ENCODE measurements at regions not wholly inside any gene's neighbourhood (a gene's known extent, or its start where the extent isn't known, plus 50 kb on each side); places are given as distances from the start of the nearest gene placed in this dataset.
"Not testable (repeated sequence)": the region's sequence is repeated elsewhere in the genome, so short reads cannot be mapped to it uniquely, and the experiment has no call there.

GRCh38 chr10:36036137-36036536, 394.0 kb upstream of the FZD8 start:
- Mint-ChIP-seq H3K27ac (no peak overlapping the region), H3K36me3 (ENCODE audit: low read depth) (no peaks in the 10 kb centered on the region), H3K27me3 (peaks cover 4% of the 10 kb centered on the region), H3K9me3 (peaks cover 4% of the 10 kb centered on the region), H3K4me1 (no peaks in the 10 kb centered on the region), H3K4me3 (no peak overlapping the region)
- ATAC-seq (replicated peaks), result no peak

DNA sequence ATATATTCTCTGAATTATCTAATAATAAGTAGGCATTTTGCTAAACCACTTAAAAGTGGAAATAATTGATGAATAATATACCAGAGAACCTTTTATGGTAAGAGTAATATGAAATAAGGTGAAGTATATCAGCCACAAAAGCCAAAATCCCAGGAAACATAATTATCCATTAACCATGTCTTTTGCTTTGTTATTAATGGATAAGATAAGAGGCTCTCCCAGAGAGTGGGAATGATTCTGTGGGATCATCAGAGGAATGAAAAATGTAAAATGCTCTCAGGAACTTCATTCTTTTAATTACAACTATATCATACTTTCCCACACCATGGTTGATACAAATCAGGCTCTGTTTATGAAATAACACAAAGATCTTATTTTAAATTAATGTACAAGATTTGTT, 391.7 kb upstream of the FZD8 start:
- Mint-ChIP-seq H3K9me3 (peaks cover 4% of the 10 kb centered on the region), H3K27me3 (peaks cover 4% of the 10 kb centered on the region), H3K4me3 (no peak overlapping the region), H3K4me1 (no peaks in the 10 kb centered on the region), H3K36me3 (ENCODE audit: low read depth) (no peaks in the 10 kb centered on the region), H3K27ac (no peak overlapping the region)
- ATAC-seq (replicated peaks), result no peak

- no peaks in the 10 kb centered on the region for H3K36me3 Mint-ChIP-seq (ENCODE audit: low read depth)
- peaks cover 7% of the 10 kb centered on the region for H3K9me3 Mint-ChIP-seq
- no peak overlapping the region for H3K4me3 Mint-ChIP-seq
- no peaks in the 10 kb centered on the region for H3K4me1 Mint-ChIP-seq
- ATAC-seq (replicated peaks), result no peak
- H3K27ac Mint-ChIP-seq, result no peak overlapping the region
- peaks cover 4% of the 10 kb centered on the region for H3K27me3 Mint-ChIP-seq
These were observed 388.4 kb upstream of the FZD8 start for GRCh38 chr10:36030516-36030915.

DNA sequence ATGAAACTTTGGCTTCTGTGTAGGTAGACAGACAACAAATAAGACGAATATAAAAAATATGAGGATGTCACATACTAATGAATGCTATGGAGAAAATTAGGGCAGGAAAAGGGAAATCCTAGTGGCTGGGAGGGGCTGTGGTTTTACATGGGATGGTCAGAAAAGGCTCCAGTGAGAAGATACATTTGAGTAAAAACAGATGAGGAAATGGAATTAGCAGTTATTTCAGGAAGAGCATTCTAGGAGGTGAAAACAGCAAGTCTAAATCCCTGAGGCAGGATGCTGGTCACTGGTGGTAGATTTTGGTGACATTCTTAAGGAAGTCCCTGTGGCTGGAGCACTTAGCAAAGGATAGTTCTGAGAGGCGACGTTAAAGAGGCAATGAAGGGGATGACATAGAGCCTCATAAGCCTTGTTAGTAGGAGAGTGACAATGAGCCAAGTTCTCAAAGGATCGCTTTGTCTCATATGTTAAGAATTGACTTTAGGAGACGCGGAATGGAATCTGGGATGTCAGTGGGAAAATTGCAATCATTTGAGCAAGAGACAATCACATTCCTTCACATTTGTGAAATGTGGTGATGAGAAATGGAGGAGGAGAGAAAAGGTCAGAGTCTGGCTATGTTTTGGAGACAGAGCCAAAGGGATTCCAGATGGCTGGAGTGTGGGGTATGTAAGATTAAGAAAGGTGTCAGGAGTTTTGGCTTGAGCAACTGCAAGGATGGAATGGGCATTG, 384.7 kb upstream of the FZD8 start:
- ATAC-seq (replicated peaks), result no peak
- Mint-ChIP-seq H3K36me3 (ENCODE audit: low read depth) (no peaks in the 10 kb centered on the region), H3K9me3 (peaks cover 11% of the 10 kb centered on the region), H3K4me1 (no peaks in the 10 kb centered on the region), H3K4me3 (no peak overlapping the region), H3K27ac (no peak overlapping the region), H3K27me3 (peaks cover 4% of the 10 kb centered on the region)

DNA sequence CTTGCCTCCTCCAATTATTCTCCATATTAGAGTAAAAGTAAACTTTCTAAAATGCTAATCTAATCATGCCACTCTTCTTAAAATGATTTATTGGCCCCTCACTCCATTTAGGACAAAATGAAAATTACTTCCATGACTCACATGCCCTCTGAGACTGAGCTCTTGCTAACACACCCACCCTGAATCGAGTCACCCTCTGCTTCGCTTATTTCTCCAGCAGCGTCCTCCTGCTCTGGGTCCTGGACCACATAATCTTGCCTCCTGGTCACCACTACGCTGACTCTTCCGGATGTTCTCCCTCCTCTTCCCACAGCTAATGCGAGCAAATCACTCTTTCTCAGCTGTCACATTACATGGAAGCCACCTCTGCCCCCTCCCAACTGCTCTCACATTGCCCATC, 384.0 kb upstream of the FZD8 start:
- Mint-ChIP-seq H3K4me3 (no peak overlapping the region), H3K27me3 (peaks cover 4% of the 10 kb centered on the region), H3K4me1 (no peaks in the 10 kb centered on the region), H3K27ac (no peak overlapping the region), H3K9me3 (peaks cover 11% of the 10 kb centered on the region), H3K36me3 (ENCODE audit: low read depth) (no peaks in the 10 kb centered on the region)
- no peak for ATAC-seq (replicated peaks)

- H3K27me3 Mint-ChIP-seq, result peaks cover 4% of the 10 kb centered on the region
- H3K36me3 Mint-ChIP-seq (ENCODE audit: low read depth), result no peaks in the 10 kb centered on the region
- ATAC-seq (replicated peaks), result peak; percentile 56
- H3K4me3 Mint-ChIP-seq, result no peak overlapping the region
- H3K27ac Mint-ChIP-seq, result no peak overlapping the region
- no peaks in the 10 kb centered on the region for H3K4me1 Mint-ChIP-seq
- H3K9me3 Mint-ChIP-seq, result peaks cover 15% of the 10 kb centered on the region
These were observed 381.8 kb upstream of the FZD8 start for GRCh38 chr10:36023939-36024338.

DNA sequence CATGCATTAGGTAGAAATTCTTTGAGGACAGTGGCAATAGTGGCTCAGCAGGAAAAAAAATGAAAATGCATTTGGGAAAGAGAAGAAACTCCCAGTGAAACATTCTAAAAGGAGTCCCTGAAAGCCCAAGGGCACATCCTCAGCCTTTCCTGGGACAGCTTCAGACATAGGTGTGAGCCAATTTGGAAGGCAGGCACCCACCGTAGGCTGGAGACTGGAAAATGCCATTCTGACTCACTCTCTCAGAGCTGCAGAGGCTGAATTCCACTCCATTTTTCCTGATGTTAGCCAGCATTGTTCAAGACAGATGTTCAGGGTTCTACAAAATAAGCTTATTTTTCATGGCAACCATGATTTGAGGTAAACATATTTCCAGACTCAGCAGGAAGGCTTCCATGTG, 379.0 kb upstream of the FZD8 start:
- Mint-ChIP-seq H3K9me3 (peaks cover 8% of the 10 kb centered on the region), H3K4me3 (no peak overlapping the region), H3K36me3 (ENCODE audit: low read depth) (no peaks in the 10 kb centered on the region), H3K4me1 (no peaks in the 10 kb centered on the region), H3K27me3 (no peaks in the 10 kb centered on the region), H3K27ac (no peak overlapping the region)
- ATAC-seq (replicated peaks), result no peak

DNA sequence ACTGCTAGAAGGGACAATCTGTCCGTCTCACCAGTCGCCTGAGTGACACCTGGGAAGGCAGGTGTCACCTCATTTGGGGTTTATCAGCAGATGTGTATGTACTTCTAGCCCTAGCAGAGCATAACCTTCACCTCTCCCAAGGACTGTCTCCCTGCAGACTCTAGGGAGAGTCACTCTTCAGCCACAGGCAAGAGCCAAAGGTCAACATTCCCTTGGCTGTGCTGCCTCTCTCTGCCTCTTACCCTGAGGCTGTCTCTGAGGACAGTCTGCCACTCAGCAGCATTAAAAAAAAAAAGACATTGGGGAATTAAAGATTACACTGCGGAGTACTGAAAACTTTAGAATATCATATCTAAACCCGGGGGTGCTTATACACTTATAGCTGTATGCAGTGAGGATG, 377.7 kb upstream of the FZD8 start:
- Mint-ChIP-seq H3K27ac (no peak overlapping the region), H3K36me3 (ENCODE audit: low read depth) (no peaks in the 10 kb centered on the region), H3K4me1 (no peaks in the 10 kb centered on the region), H3K27me3 (no peaks in the 10 kb centered on the region), H3K9me3 (peaks cover 8% of the 10 kb centered on the region), H3K4me3 (no peak overlapping the region)
- ATAC-seq (replicated peaks), result no peak

GRCh38 chr10:36018996-36019395, 376.9 kb upstream of the FZD8 start:
- Mint-ChIP-seq H3K4me3 (no peak overlapping the region), H3K27ac (no peak overlapping the region), H3K9me3 (peaks cover 8% of the 10 kb centered on the region), H3K4me1 (no peaks in the 10 kb centered on the region), H3K36me3 (ENCODE audit: low read depth) (no peaks in the 10 kb centered on the region), H3K27me3 (no peaks in the 10 kb centered on the region)
- no peak for ATAC-seq (replicated peaks)

- H3K4me1 Mint-ChIP-seq, result no peaks in the 10 kb centered on the region
- H3K36me3 Mint-ChIP-seq (ENCODE audit: low read depth), result no peaks in the 10 kb centered on the region
- no peaks in the 10 kb centered on the region for H3K27me3 Mint-ChIP-seq
- H3K4me3 Mint-ChIP-seq, result no peak overlapping the region
- no peak for ATAC-seq (replicated peaks)
- H3K27ac Mint-ChIP-seq, result no peak overlapping the region
- peaks cover 7% of the 10 kb centered on the region for H3K9me3 Mint-ChIP-seq
These were observed 375.0 kb upstream of the FZD8 start for GRCh38 chr10:36017137-36017536.

DNA sequence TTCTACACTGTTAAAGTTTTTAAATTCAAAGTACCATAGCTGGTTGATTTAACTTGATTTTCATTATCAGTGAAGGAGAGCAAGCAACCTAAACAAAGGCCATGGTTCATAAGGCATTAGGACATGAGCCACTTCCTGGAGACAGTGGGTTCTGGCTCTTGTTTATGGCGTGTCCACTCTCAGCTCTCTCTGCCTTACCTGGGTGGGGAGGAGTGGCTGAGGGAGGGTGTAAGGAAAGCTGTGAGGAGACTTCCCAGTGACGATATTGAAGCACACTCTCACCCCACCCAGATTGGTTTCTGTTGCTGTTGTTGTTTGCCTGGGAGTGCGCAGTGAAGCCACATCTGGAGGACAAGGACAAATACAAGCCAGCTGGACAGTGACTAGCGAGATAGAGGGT, 365.3 kb upstream of the FZD8 start:
- Mint-ChIP-seq H3K9me3 (peaks cover 9% of the 10 kb centered on the region), H3K4me3 (no peak overlapping the region), H3K36me3 (ENCODE audit: low read depth) (no peaks in the 10 kb centered on the region), H3K27ac (no peak overlapping the region), H3K4me1 (no peaks in the 10 kb centered on the region), H3K27me3 (no peaks in the 10 kb centered on the region)
- ATAC-seq (replicated peaks), result no peak

DNA sequence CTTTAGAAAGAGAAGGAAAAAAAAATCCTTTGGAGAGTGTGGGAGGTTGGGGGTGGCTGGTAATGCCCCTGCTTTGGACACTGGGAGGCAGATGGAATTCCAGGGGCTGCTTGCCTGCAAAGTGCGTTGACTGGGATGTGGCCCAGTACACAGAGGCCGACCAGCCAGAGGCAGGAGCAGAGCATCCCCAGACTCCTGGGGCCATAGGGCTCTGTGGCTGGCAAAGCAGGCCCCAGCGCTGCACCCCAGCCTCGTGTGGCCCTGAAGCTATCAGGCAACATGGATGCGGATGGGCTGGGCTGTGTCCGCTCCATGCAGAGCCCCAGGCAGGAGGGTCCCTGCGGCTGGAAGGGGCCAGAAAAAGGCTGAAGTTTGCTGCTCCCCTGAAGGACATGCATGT, 361.6 kb upstream of the FZD8 start:
- H3K36me3 Mint-ChIP-seq (ENCODE audit: low read depth), result no peaks in the 10 kb centered on the region
- ATAC-seq (replicated peaks), result no peak
- H3K27me3 Mint-ChIP-seq, result no peaks in the 10 kb centered on the region
- no peaks in the 10 kb centered on the region for H3K4me1 Mint-ChIP-seq
- H3K4me3 Mint-ChIP-seq, result no peak overlapping the region
- peaks cover 9% of the 10 kb centered on the region for H3K9me3 Mint-ChIP-seq
- H3K27ac Mint-ChIP-seq, result no peak overlapping the region

DNA sequence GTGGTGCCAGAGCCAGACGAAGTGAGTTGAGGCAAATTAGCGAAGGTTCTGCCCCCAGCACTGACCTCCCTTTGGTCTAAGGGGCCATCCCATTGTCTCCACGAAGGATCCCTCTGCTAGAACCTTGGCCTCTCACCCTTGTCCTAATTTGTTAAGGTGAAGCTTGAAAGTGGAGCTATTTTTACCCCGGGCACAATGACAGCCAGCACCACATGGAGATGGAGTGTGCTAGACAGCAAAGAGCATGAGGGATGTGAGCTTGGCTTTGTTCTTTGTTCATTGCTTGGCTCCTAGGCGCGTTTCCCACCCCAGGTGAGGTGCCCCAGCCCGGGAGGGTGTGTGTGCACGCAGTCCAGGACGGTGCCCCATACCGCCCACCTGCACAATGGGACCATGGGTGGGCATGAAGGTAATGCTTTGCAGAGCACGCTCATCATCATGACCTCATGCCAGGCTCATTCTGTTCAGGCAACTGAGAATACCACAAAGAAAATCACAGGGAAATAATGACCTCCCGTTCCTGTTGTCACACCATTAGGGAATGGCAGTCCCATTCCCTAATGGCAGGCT, 361.0 kb upstream of the FZD8 start:
- Mint-ChIP-seq H3K4me1 (no peaks in the 10 kb centered on the region), H3K27ac (no peak overlapping the region), H3K9me3 (peaks cover 10% of the 10 kb centered on the region), H3K36me3 (ENCODE audit: low read depth) (no peaks in the 10 kb centered on the region), H3K4me3 (no peak overlapping the region), H3K27me3 (no peaks in the 10 kb centered on the region)
- no peak for ATAC-seq (replicated peaks)

GRCh38 chr10:36002445-36002844, 360.3 kb upstream of the FZD8 start:
- Mint-ChIP-seq H3K9me3 (peaks cover 11% of the 10 kb centered on the region), H3K4me1 (no peaks in the 10 kb centered on the region), H3K4me3 (no peak overlapping the region), H3K27me3 (no peaks in the 10 kb centered on the region), H3K27ac (no peak overlapping the region), H3K36me3 (ENCODE audit: low read depth) (no peaks in the 10 kb centered on the region)
- ATAC-seq (replicated peaks), result no peak

GRCh38 chr10:36000754-36001153, 358.7 kb upstream of the FZD8 start:
- peaks cover 11% of the 10 kb centered on the region for H3K9me3 Mint-ChIP-seq
- H3K27me3 Mint-ChIP-seq; H3K36me3 Mint-ChIP-seq (ENCODE audit: low read depth); H3K4me1 Mint-ChIP-seq; ATAC-seq (replicated peaks); H3K4me3 Mint-ChIP-seq; H3K27ac Mint-ChIP-seq: not testable (repeated sequence)

- H3K4me1 Mint-ChIP-seq, result no peaks in the 10 kb centered on the region
- no peak overlapping the region for H3K27ac Mint-ChIP-seq
- no peaks in the 10 kb centered on the region for H3K27me3 Mint-ChIP-seq
- no peak for ATAC-seq (replicated peaks)
- no peak overlapping the region for H3K4me3 Mint-ChIP-seq
- H3K36me3 Mint-ChIP-seq (ENCODE audit: low read depth), result no peaks in the 10 kb centered on the region
- H3K9me3 Mint-ChIP-seq, result peaks cover 7% of the 10 kb centered on the region
These were observed 355.9 kb upstream of the FZD8 start for GRCh38 chr10:35998026-35998425.
